ENCODE measurements at regions not wholly inside any gene's neighbourhood (a gene's known extent, or its start where the extent isn't known, plus 50 kb on each side); places are given as distances from the start of the nearest gene placed in this dataset.
A peak's percentile ranks its signal among the peaks of the same experiment; 100 is the strongest.

DNA sequence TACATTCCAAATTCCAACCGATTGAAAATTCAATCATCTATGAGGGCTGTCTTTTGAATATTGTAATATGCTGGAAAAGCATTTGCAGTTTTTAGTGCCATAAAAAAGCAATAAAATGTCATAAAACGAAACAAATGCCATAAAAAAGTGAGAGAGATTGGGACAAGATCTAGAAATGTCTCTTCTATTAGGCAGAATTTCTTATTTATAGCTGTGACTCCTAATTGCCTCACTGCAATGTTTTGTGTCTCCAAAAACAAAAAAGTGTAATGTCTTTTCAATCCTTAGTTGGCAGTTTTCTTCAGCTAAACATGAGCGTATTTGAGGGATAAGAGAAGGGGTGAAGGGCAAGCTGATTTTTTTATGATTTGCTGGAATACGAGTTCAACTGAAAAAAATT, 153.9 kb downstream of the NAF1 start:
- TF ChIP-seq EZH2phosphoT487 (IDR thresholded peaks at IDR 0.05; ENCODE audit: low read depth) (no peak), CTCF (IDR thresholded peaks at IDR 0.05; ENCODE audit: low read depth, low read length) (no peak)

DNA sequence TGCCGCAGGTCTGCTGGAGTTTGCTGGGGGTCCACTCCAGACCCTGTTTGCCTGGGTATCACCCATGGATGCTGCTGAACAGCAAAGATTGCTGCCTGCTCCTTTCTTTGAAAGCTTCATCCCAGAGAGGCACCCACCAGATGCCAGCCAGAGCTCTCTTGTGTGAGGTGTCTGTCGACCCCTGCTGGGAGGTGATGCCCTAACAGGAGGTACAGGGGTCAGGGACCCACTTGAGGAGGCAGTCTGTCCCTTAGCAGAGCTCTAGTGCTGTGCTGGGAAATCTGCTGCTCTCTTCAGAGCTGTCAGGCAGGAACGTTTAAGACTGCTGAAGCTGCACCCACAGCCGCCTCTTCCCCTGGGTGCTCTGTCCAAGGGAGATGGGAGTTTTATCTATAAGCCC, 162.7 kb downstream of the NAF1 start:
- Histone ChIP-seq H3K9ac (ENCODE audit: low read length) (no peak overlapping the region), H3K4me3 (ENCODE audit: low read length) (no peak overlapping the region), H3K36me3 (replicated peaks; ENCODE audit: low read depth, low read length) (no peaks in the 10 kb centered on the region), H4K20me1 (ENCODE audit: insufficient read depth, low read length) (no peaks in the 10 kb centered on the region), H3K79me2 (ENCODE audit: low read length) (no peaks in the 10 kb centered on the region), H2AFZ (ENCODE audit: low read depth, low read length) (no peak overlapping the region), H3K4me1 (ENCODE audit: low read length) (no peaks in the 10 kb centered on the region), H3K27ac (ENCODE audit: low read length) (no peak overlapping the region), H3K4me2 (ENCODE audit: low read length) (no peak overlapping the region), H3K27me3 (ENCODE audit: low read depth, low read length) (no peaks in the 10 kb centered on the region), H3K9me3 (ENCODE audit: insufficient read depth, low read length) (no peaks in the 10 kb centered on the region)
- TF ChIP-seq CTCF (IDR thresholded peaks at IDR 0.05; ENCODE audit: low read depth, low read length) (peak; percentile 28), EZH2phosphoT487 (IDR thresholded peaks at IDR 0.05; ENCODE audit: low read depth) (no peak)

More for the DNA sequence above, 153.9 kb downstream of the NAF1 start:
- Histone ChIP-seq H3K9ac (ENCODE audit: low read length) (no peak overlapping the region), H3K9me3 (ENCODE audit: insufficient read depth, low read length) (no peaks in the 10 kb centered on the region), H3K27ac (ENCODE audit: low read length) (no peak overlapping the region), H2AFZ (ENCODE audit: low read depth, low read length) (no peak overlapping the region), H3K27me3 (ENCODE audit: low read depth, low read length) (no peaks in the 10 kb centered on the region), H3K4me2 (ENCODE audit: low read length) (peak overlapping the region; percentile 13), H4K20me1 (ENCODE audit: insufficient read depth, low read length) (no peaks in the 10 kb centered on the region), H3K79me2 (ENCODE audit: low read length) (no peaks in the 10 kb centered on the region), H3K36me3 (replicated peaks; ENCODE audit: low read depth, low read length) (no peaks in the 10 kb centered on the region), H3K4me1 (ENCODE audit: low read length) (peaks cover 8% of the 10 kb centered on the region), H3K4me3 (ENCODE audit: low read length) (no peak overlapping the region)

- Histone ChIP-seq H4K20me1 (ENCODE audit: insufficient read depth, low read length) (no peaks in the 10 kb centered on the region), H3K9ac (ENCODE audit: low read length) (no peak overlapping the region), H3K79me2 (ENCODE audit: low read length) (no peaks in the 10 kb centered on the region), H3K27ac (ENCODE audit: low read length) (no peak overlapping the region), H3K4me2 (ENCODE audit: low read length) (no peak overlapping the region), H3K4me3 (ENCODE audit: low read length) (no peak overlapping the region), H3K36me3 (replicated peaks; ENCODE audit: low read depth, low read length) (no peaks in the 10 kb centered on the region), H3K9me3 (ENCODE audit: insufficient read depth, low read length) (no peaks in the 10 kb centered on the region), H3K4me1 (ENCODE audit: low read length) (peaks cover 17% of the 10 kb centered on the region), H2AFZ (ENCODE audit: low read depth, low read length) (no peak overlapping the region), H3K27me3 (ENCODE audit: low read depth, low read length) (no peaks in the 10 kb centered on the region)
- no peak for TF ChIP-seq CTCF (IDR thresholded peaks at IDR 0.05; ENCODE audit: low read depth, low read length)
- no peak for TF ChIP-seq EZH2phosphoT487 (IDR thresholded peaks at IDR 0.05; ENCODE audit: low read depth)
Measured at GRCh38 chr4:162988530-162988929, 178.2 kb downstream of the NAF1 start.

- no peaks in the 10 kb centered on the region for H3K36me3 ChIP-seq (replicated peaks; ENCODE audit: low read depth, low read length)
- no peak overlapping the region for H3K27ac ChIP-seq (ENCODE audit: low read length)
- H3K27me3 ChIP-seq (ENCODE audit: low read depth, low read length): no peaks in the 10 kb centered on the region
- H3K9ac ChIP-seq (ENCODE audit: low read length): no peak overlapping the region
- H3K9me3 ChIP-seq (ENCODE audit: insufficient read depth, low read length): no peaks in the 10 kb centered on the region
- peaks cover 10% of the 10 kb centered on the region for H3K4me1 ChIP-seq (ENCODE audit: low read length)
- no peak overlapping the region for H2AFZ ChIP-seq (ENCODE audit: low read depth, low read length)
- H3K79me2 ChIP-seq (ENCODE audit: low read length): no peaks in the 10 kb centered on the region
- H4K20me1 ChIP-seq (ENCODE audit: insufficient read depth, low read length): no peaks in the 10 kb centered on the region
- no peak overlapping the region for H3K4me3 ChIP-seq (ENCODE audit: low read length)
- no peak overlapping the region for H3K4me2 ChIP-seq (ENCODE audit: low read length)
- TF ChIP-seq EZH2phosphoT487 (IDR thresholded peaks at IDR 0.05; ENCODE audit: low read depth): no peak
- no peak for TF ChIP-seq CTCF (IDR thresholded peaks at IDR 0.05; ENCODE audit: low read depth, low read length)
Measured at GRCh38 chr4:162985131-162985530, 181.6 kb downstream of the NAF1 start.
